SK-N-SH treated with all-trans-retinoic acid at 6 μM for 48 hours (cell line): ENCODE measurements at regions not wholly inside any gene's neighbourhood (a gene's known extent, or its start where the extent isn't known, plus 50 kb on each side); places are given as distances from the start of the nearest gene placed in this dataset.

Experiments used
- ATAC-seq: fragments of 200-7000 bp; cut with Tn5 transposase; 3 replicates; pipeline ENCODE4 v1.9.1; 2020; ENCODE audit warnings: mild to moderate bottlenecking, moderate library complexity
- ARNTL ChIP-seq: fragments of 450-650 bp; formaldehyde crosslinking; IDR thresholded peaks from 2 replicates; pipeline ENCODE4 v1.5.0; 2020; ENCODE audit warnings: low read depth, mild to moderate bottlenecking, moderate library complexity, borderline replicate concordance
- ESRRG ChIP-seq: fragments of 250-450 bp; sonication (Bioruptor Pico); IDR thresholded peaks from 2 replicates; pipeline ENCODE4 v1.6.1; 2021; ENCODE audit warnings: mild to moderate bottlenecking
- ISL1 ChIP-seq: fragments of 250-450 bp; sonication (Bioruptor Pico); IDR thresholded peaks from 2 replicates; pipeline ENCODE4 v2.1.2; 2022; ENCODE audit warnings: mild to moderate bottlenecking, moderate library complexity
- OSR1 ChIP-seq: fragments of 250-450 bp; sonication (Bioruptor Pico); IDR thresholded peaks from 2 replicates; pipeline ENCODE4 v1.8.0; 2022; ENCODE audit warnings: moderate library complexity, mild to moderate bottlenecking, inconsistent platforms
- PPARA ChIP-seq: fragments of 250-450 bp; sonication (Bioruptor Pico); IDR thresholded peaks from 2 replicates; pipeline ENCODE4 v1.5.0; 2020; ENCODE audit warnings: mild to moderate bottlenecking, borderline replicate concordance
- RARB ChIP-seq: fragments of 250-450 bp; sonication (Bioruptor Pico); IDR thresholded peaks from 2 replicates; pipeline ENCODE4 v1.8.0; 2021; ENCODE audit warnings: mild to moderate bottlenecking, moderate library complexity
- SNAI2 ChIP-seq: fragments of 250-450 bp; sonication (Bioruptor Pico); IDR thresholded peaks from 2 replicates; pipeline ENCODE4 v1.5.0; 2020; ENCODE audit warnings: mild to moderate bottlenecking, moderate library complexity
- TCF4 ChIP-seq: fragments of 250-450 bp; sonication (Bioruptor Pico); IDR thresholded peaks from 2 replicates; pipeline ENCODE4 v1.8.0; 2021; ENCODE audit warnings: mild to moderate bottlenecking, moderate library complexity, borderline replicate concordance
- TOX ChIP-seq: fragments of 250-450 bp; sonication (Bioruptor Pico); IDR thresholded peaks from 2 replicates; pipeline ENCODE4 v1.8.0; 2021; ENCODE audit warnings: mild to moderate bottlenecking, moderate library complexity, borderline replicate concordance
- ZC3H10 ChIP-seq: fragments of 250-450 bp; sonication (Bioruptor Pico); IDR thresholded peaks from 2 replicates; pipeline ENCODE4 v1.5.1; 2021; ENCODE audit warnings: mild to moderate bottlenecking, moderate library complexity
- ZFP3 ChIP-seq: fragments of 250-450 bp; sonication (Bioruptor Pico); IDR thresholded peaks from 2 replicates; pipeline ENCODE4 v1.5.0; 2020; ENCODE audit warnings: mild to moderate bottlenecking, moderate library complexity
- ZFP30 ChIP-seq: fragments of 450-650 bp; formaldehyde crosslinking; IDR thresholded peaks from 2 replicates; pipeline ENCODE4 v1.5.0; 2022; ENCODE audit warnings: mild to moderate bottlenecking, moderate library complexity
- ZNF565 ChIP-seq: fragments of 450-650 bp; formaldehyde crosslinking; conservative IDR thresholded peaks from 2 replicates; pipeline ENCODE4 v1.5.0; 2020; ENCODE audit warnings: low read depth, mild to moderate bottlenecking, moderate library complexity
- ZNF70 ChIP-seq: fragments of 450-650 bp; formaldehyde crosslinking; IDR thresholded peaks from 2 replicates; pipeline ENCODE4 v1.5.0; 2020; ENCODE audit warnings: mild to moderate bottlenecking, moderate library complexity
- ZNF8 ChIP-seq: fragments of 450-650 bp; formaldehyde crosslinking; IDR thresholded peaks from 2 replicates; pipeline ENCODE4 v1.5.0; 2020; ENCODE audit warnings: mild to moderate bottlenecking, moderate library complexity
- TF ChIP-seq, protein P1 (sequence below): fragments of 250-450 bp; sonication (Bioruptor Pico); IDR thresholded peaks from 2 replicates; pipeline ENCODE4 v1.5.1; 2020; ENCODE audit warnings: low read depth, mild to moderate bottlenecking, moderate library complexity
- TF ChIP-seq, protein P2 (sequence below): fragments of 250-450 bp; sonication (Bioruptor Pico); IDR thresholded peaks from 2 replicates; pipeline ENCODE4 v1.8.0; 2020; ENCODE audit warnings: mild to moderate bottlenecking, moderate library complexity, borderline replicate concordance
- TF ChIP-seq, protein P3 (sequence below): fragments of 250-450 bp; sonication (Bioruptor Pico); IDR thresholded peaks from 2 replicates; pipeline ENCODE4 v1.5.0; 2020; ENCODE audit warnings: mild to moderate bottlenecking, moderate library complexity
- TF ChIP-seq, protein P4 (sequence below): fragments of 250-450 bp; sonication (Bioruptor Pico); IDR thresholded peaks from 2 replicates; pipeline ENCODE4 v1.5.1; 2021; ENCODE audit warnings: mild to moderate bottlenecking, moderate library complexity

DNA sequence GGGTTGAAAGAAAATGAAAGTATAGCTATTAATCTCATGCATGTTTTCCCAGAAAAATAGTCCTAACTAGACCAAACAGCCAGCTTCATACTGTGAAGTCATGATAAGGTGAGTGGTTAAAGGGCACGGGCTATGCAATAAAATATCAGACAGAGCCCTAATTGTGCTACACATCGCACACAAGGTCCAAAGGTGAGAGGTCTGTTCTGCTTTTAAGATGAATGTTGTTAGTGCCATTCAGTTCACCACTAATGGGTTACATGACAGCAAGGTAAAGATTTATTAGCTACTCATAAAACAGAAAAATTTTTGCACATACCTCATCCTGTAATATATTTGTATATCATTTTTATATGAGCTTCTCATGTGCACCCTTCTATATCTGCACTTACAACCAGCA, 105.0 kb upstream of the STK17B start (continued):
- TF ChIP-seq, protein P1, sequence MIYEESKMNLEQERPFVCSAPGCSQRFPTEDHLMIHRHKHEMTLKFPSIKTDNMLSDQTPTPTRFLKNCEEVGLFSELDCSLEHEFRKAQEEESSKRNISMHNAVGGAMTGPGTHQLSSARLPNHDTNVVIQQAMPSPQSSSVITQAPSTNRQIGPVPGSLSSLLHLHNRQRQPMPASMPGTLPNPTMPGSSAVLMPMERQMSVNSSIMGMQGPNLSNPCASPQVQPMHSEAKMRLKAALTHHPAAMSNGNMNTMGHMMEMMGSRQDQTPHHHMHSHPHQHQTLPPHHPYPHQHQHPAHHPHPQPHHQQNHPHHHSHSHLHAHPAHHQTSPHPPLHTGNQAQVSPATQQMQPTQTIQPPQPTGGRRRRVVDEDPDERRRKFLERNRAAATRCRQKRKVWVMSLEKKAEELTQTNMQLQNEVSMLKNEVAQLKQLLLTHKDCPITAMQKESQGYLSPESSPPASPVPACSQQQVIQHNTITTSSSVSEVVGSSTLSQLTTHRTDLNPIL (CRISPR knock-in tag) = no peak

DNA sequence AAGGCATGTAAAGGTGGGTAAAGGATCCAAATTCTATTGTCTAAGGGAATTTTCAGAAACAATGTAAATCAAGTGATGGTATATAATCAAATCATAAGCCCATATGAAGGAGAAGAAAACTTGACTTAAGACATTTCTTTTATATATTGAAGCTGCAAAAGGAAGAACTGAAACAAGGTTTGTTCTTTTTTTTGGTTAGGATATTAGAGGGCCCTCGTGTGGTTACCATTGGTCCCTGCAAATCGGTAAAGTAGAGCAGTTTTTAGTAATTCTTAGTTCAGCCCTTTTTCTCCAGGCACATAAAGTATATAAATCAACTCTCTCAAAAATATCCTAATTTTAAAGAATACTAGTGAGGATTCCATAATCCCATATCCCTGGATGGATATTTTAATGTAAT, 105.6 kb upstream of the STK17B start:
- no peak for TF ChIP-seq ZC3H10 (CRISPR knock-in tag)
- TF ChIP-seq ZFP30 (CRISPR knock-in tag) = no peak
- no peak for TF ChIP-seq ARNTL (CRISPR knock-in tag)
- no peak for TF ChIP-seq PPARA (CRISPR knock-in tag)
- no peak for TF ChIP-seq TCF4 (CRISPR knock-in tag)
- TF ChIP-seq, protein P2, sequence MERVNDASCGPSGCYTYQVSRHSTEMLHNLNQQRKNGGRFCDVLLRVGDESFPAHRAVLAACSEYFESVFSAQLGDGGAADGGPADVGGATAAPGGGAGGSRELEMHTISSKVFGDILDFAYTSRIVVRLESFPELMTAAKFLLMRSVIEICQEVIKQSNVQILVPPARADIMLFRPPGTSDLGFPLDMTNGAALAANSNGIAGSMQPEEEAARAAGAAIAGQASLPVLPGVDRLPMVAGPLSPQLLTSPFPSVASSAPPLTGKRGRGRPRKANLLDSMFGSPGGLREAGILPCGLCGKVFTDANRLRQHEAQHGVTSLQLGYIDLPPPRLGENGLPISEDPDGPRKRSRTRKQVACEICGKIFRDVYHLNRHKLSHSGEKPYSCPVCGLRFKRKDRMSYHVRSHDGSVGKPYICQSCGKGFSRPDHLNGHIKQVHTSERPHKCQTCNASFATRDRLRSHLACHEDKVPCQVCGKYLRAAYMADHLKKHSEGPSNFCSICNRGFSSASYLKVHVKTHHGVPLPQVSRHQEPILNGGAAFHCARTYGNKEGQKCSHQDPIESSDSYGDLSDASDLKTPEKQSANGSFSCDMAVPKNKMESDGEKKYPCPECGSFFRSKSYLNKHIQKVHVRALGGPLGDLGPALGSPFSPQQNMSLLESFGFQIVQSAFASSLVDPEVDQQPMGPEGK (CRISPR knock-in tag) = no peak
- no peak for TF ChIP-seq ZFP3 (CRISPR knock-in tag)
- TF ChIP-seq, protein P1 (CRISPR knock-in tag) = no peak
- TF ChIP-seq, protein P3, sequence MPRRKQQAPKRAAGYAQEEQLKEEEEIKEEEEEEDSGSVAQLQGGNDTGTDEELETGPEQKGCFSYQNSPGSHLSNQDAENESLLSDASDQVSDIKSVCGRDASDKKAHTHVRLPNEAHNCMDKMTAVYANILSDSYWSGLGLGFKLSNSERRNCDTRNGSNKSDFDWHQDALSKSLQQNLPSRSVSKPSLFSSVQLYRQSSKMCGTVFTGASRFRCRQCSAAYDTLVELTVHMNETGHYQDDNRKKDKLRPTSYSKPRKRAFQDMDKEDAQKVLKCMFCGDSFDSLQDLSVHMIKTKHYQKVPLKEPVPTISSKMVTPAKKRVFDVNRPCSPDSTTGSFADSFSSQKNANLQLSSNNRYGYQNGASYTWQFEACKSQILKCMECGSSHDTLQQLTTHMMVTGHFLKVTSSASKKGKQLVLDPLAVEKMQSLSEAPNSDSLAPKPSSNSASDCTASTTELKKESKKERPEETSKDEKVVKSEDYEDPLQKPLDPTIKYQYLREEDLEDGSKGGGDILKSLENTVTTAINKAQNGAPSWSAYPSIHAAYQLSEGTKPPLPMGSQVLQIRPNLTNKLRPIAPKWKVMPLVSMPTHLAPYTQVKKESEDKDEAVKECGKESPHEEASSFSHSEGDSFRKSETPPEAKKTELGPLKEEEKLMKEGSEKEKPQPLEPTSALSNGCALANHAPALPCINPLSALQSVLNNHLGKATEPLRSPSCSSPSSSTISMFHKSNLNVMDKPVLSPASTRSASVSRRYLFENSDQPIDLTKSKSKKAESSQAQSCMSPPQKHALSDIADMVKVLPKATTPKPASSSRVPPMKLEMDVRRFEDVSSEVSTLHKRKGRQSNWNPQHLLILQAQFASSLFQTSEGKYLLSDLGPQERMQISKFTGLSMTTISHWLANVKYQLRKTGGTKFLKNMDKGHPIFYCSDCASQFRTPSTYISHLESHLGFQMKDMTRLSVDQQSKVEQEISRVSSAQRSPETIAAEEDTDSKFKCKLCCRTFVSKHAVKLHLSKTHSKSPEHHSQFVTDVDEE (CRISPR knock-in tag) = no peak
- TF ChIP-seq RARB (CRISPR knock-in tag) = no peak
- TF ChIP-seq, protein P4, sequence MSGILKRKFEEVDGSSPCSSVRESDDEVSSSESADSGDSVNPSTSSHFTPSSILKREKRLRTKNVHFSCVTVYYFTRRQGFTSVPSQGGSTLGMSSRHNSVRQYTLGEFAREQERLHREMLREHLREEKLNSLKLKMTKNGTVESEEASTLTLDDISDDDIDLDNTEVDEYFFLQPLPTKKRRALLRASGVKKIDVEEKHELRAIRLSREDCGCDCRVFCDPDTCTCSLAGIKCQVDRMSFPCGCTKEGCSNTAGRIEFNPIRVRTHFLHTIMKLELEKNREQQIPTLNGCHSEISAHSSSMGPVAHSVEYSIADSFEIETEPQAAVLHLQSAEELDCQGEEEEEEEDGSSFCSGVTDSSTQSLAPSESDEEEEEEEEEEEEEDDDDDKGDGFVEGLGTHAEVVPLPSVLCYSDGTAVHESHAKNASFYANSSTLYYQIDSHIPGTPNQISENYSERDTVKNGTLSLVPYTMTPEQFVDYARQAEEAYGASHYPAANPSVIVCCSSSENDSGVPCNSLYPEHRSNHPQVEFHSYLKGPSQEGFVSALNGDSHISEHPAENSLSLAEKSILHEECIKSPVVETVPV (CRISPR knock-in tag) = no peak
- TF ChIP-seq ZNF565 = no peak
- TF ChIP-seq ZNF70 (CRISPR knock-in tag) = no peak
- no peak for TF ChIP-seq ZNF8 (CRISPR knock-in tag)
- no peak for TF ChIP-seq TOX (CRISPR knock-in tag)
- no peak for TF ChIP-seq ISL1 (CRISPR knock-in tag)
- TF ChIP-seq ESRRG (CRISPR knock-in tag) = no peak
- TF ChIP-seq SNAI2 = no peak
- no peak for ATAC-seq

DNA sequence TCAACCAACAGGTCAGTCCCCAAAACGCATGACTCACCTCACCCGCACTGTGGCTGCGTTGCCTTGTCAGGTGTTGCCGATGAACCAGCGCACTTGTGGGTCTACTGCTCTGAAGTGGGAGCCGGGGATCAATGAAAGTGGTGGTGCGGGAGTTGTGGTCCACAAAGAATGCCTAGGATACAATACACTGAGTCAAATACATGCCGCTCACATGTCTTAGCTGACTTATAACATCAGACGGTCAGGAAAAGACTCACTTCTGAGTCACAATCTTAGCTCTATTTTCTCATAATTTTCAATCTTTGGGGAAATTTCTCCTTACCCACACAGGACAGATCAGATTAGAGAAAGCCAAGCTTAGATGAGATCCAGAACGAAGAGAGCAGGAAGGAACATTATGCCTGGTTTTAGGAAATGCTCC, 107.1 kb upstream of the STK17B start:
- ATAC-seq = peak; percentile 73
- TF ChIP-seq ZFP30 (CRISPR knock-in tag) (no peak), OSR1 (CRISPR knock-in tag) (no peak), ZFP3 (CRISPR knock-in tag) (no peak), ESRRG (CRISPR knock-in tag) (no peak), TOX (CRISPR knock-in tag) (no peak), ARNTL (CRISPR knock-in tag) (no peak), RARB (CRISPR knock-in tag) (no peak), ZC3H10 (CRISPR knock-in tag) (no peak)
- TF ChIP-seq, protein P1 (CRISPR knock-in tag) = no peak
